ENCODE measurements at regions not wholly inside any gene's neighbourhood (a gene's known extent, or its start where the extent isn't known, plus 50 kb on each side); places are given as distances from the start of the nearest gene placed in this dataset.

DNA sequence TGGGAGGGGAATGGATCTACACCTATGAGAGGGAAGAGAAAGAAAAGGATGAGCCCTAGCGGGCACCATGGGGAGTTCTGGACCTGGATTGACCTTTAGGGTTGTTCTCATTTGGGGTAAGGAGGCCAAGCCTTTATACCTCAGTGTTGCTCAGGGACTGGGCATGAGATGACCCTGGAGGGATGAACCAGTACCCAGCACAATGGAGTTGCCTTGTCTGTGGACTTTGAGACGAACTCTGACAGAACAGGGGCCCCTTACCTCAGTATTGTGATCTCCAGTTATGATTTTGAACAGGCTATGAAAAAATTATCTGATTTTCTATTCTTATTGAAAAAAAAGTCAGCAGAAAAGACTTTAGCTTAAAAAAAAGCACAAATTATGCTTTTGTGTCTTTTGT is 88.6 kb downstream of the FOXA2 start:
- Histone ChIP-seq H3K27me3 (ENCODE audit: control insufficient read depth, insufficient read depth, low read length) (no peaks in the 10 kb centered on the region), H3K4me3 (ENCODE audit: insufficient read depth, low read depth, low read length) (no peak overlapping the region), H3K36me3 (replicated peaks; ENCODE audit: control insufficient read depth, insufficient read depth, low read length) (no peaks in the 10 kb centered on the region)
- no peak for DNase-seq

DNA sequence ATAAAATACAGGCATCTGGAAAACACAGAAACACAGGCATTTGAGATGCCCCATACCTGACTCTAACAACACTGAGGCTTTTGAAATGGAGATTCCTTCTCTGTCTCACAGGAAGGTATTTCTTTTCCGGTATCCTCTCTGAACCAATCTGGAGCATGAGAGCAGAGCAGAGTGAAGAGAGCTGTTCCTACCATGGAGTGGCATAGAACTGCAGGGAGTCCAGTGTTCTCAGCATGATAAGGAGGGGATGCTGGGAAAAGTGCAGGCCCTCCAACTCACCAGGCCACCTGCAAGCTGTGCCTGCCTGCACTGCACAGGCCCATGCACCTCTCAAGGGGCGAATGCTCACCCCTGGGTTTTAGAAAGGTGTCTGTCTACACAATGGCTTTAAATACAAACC is 89.2 kb downstream of the FOXA2 start:
- Histone ChIP-seq H3K36me3 (replicated peaks; ENCODE audit: control insufficient read depth, insufficient read depth, low read length) (no peaks in the 10 kb centered on the region), H3K4me3 (ENCODE audit: insufficient read depth, low read depth, low read length) (no peak overlapping the region), H3K27me3 (ENCODE audit: control insufficient read depth, insufficient read depth, low read length) (no peaks in the 10 kb centered on the region)
- no peak for DNase-seq

DNA sequence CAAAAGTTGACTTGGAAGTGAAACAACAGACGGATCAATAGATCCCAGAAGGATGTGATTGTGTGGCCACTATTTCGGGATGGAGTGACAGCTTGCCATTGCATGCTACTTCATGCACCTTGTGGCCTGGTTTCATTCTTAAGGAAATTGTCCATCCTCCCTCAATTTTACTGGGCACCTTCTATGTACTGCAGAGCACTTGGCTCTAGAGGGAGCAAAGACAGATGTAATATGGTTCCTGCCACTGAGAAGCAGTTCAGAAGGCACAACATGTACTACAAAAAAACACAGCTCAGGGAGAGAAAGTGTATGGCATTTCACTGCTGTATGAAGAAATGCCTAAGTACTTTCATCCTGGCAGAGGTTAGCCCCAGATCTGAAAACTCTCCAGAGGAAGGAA is 91.9 kb downstream of the FOXA2 start:
- Histone ChIP-seq H3K36me3 (replicated peaks; ENCODE audit: control insufficient read depth, insufficient read depth, low read length) (no peaks in the 10 kb centered on the region), H3K4me3 (ENCODE audit: insufficient read depth, low read depth, low read length) (no peak overlapping the region), H3K27me3 (ENCODE audit: control insufficient read depth, insufficient read depth, low read length) (no peaks in the 10 kb centered on the region)

DNA sequence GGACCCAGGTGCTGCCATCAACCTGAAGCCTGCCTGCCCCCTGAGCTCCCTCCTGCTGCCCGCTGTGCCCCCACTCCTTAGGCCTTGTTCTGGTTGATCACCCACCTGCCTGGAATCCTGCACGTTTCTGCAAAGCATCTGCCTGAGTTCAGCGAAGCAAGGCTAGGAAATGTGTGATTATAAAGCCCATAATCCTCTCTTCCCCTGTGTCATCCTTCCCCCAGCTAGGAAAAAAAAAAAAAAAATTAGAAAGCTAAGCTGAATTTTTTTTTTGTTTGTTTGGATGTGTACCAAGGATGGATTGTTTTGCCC is 93.2 kb downstream of the FOXA2 start:
- no peaks in the 10 kb centered on the region; the same call in 1 of the 2 replicates for H3K27me3 ChIP-seq (ENCODE audit: control insufficient read depth, insufficient read depth, low read length)
- no peak overlapping the region for H3K4me3 ChIP-seq (ENCODE audit: insufficient read depth, low read depth, low read length)
- no peak for DNase-seq
- H3K36me3 ChIP-seq (replicated peaks; ENCODE audit: control insufficient read depth, insufficient read depth, low read length) = no peaks in the 10 kb centered on the region

More for the DNA sequence above, 91.9 kb downstream of the FOXA2 start:
- DNase-seq = no peak

DNA sequence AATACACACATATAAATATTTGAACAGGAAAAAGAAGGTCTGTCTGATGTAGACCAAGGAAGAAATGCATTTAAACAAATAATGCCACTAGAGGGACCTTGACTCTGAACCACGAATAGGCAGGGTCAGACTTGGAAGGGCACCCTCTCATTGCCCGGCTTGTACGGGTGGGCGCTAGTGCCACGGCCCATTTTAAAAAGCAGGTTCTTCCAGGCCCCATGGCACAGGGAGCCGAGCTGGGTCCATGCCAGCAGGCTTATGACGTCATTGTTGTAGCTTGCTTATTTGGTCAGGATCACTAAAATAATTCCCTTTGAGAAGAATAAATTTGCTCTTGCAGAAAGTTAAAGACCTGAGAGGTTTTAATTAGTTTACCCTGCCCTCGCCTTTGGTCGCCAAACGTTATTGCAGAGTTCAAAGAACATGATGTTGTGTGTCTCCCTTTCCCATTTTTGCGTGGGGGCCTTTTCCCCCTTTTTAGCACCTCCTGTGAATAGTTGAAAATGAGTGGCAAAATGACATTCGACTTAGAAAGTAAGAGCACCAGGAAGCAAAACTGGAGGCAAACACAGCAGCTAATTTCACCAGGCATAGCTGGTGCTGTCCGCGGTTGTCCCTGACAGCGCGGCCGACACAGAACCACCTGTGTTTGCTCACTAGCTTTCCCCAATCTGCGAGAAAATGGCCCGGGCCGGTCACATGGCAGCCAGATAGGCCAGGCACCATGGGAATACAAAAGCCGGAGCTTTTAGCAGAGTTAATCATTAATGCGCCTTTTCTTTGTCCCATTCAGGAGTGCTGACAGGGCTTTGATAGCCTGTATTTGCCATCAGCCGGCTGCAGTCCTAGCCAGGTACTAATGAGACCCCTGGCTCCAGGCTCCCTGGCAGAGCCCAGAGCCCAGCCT is 93.8 kb downstream of the FOXA2 start:
- Histone ChIP-seq H3K27me3 (ENCODE audit: control insufficient read depth, insufficient read depth, low read length) (no peaks in the 10 kb centered on the region; the same call in 1 of the 2 replicates), H3K4me3 (ENCODE audit: insufficient read depth, low read depth, low read length) (no peak overlapping the region), H3K36me3 (replicated peaks; ENCODE audit: control insufficient read depth, insufficient read depth, low read length) (no peaks in the 10 kb centered on the region)
- peak; percentile 49 for DNase-seq

DNA sequence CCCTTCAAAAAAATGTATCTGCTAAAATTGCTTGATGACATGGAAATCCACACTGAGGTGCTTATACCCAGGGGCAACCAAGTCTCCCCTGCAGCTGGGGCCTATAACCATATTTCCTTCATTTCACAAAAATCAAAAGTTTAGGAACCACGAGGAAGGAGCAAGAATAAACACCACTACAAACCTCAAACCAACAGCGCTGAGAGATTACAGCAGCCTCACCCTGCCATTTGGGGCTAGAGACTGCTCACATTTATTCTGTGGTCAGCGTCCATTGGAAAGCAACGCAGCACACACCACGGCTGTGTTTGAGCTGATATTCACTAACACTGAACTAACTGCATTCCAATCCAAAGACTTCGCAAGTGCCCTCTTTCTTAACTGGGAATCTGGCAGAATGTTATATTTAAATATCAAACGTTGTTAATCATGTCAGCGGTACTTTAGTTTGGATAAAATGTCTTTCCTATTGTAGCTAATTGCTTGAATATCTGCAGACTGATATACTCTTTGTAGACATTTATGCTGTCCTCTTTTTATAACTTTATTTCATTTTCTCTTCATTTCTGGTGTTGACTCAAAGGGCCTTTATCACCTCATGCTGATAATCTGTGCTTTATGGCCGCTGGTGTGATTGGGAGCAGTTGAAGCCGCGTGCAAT is 94.6 kb downstream of the FOXA2 start:
- DNase-seq = no peak
- Histone ChIP-seq H3K36me3 (replicated peaks; ENCODE audit: control insufficient read depth, insufficient read depth, low read length) (no peaks in the 10 kb centered on the region), H3K27me3 (ENCODE audit: control insufficient read depth, insufficient read depth, low read length) (no peaks in the 10 kb centered on the region; the same call in 1 of the 2 replicates), H3K4me3 (ENCODE audit: insufficient read depth, low read depth, low read length) (no peak overlapping the region)

DNA sequence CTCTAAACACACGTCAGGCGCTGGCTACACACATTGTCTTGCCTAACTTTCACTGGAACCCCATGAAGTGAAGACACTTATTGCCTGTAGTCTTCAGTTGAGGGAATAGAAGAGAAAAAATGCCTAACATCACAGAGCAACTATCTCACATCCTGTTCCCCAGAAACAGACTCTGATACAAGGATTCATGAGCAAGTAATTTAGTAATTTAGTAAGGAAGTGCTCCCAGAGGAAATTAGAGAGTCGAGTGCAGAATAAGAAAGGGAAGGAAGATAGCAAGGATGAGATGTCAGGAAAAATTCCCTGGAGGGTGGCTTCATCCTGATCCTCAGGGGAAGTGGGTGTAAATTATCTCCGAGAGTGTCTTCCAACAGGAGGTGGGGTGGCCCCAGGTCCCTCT is 104.0 kb downstream of the FOXA2 start:
- Histone ChIP-seq H3K36me3 (replicated peaks; ENCODE audit: control insufficient read depth, insufficient read depth, low read length) (no peaks in the 10 kb centered on the region), H3K27me3 (ENCODE audit: control insufficient read depth, insufficient read depth, low read length) (no peaks in the 10 kb centered on the region; the same call in 1 of the 2 replicates), H3K4me3 (ENCODE audit: insufficient read depth, low read depth, low read length) (no peak overlapping the region)
- DNase-seq = no peak

DNA sequence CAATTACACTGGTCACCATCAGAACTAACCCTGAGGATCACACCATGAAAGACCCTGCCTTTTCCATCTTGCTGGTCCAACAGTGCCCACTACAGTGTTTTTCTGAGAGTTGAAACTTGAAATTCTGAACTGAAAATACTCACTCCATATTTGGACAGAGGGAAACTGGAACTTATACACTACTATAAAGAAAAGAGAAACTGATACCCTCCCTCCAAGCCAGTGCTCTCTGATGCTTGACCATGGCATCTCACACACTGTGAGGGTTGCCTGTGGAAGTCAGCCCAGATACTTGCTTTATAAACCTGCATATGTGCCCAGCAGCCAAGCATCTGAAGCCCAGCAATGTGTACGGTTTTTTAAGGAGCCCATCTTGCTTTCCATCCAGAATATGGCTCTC is 108.7 kb downstream of the FOXA2 start:
- H3K4me3 ChIP-seq (ENCODE audit: insufficient read depth, low read depth, low read length) = no peak overlapping the region
- no peaks in the 10 kb centered on the region for H3K36me3 ChIP-seq (replicated peaks; ENCODE audit: control insufficient read depth, insufficient read depth, low read length)
- no peak for DNase-seq
- no peaks in the 10 kb centered on the region for H3K27me3 ChIP-seq (ENCODE audit: control insufficient read depth, insufficient read depth, low read length)

DNA sequence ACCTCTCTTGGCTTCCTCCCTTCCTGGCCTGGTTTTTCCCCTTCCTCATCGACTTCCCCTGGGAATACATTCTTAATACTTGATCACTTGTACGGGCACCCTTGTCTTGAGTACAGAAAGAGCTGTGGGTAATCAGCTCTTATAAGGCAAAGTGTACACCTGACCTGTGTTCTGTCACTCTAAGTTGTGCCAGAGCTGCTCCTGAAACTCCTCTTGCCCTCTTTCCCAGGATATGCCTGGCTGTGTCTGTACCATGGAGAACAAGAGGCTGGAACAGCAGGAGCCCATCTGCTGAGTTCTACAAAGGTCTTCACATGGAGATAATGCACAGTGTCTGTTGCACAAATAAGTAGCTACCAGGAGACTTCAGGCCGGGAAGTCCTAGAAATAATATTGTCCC is 110.1 kb downstream of the FOXA2 start:
- Histone ChIP-seq H3K27me3 (ENCODE audit: control insufficient read depth, insufficient read depth, low read length) (no peaks in the 10 kb centered on the region), H3K4me3 (ENCODE audit: insufficient read depth, low read depth, low read length) (no peak overlapping the region)
- DNase-seq = no peak

DNA sequence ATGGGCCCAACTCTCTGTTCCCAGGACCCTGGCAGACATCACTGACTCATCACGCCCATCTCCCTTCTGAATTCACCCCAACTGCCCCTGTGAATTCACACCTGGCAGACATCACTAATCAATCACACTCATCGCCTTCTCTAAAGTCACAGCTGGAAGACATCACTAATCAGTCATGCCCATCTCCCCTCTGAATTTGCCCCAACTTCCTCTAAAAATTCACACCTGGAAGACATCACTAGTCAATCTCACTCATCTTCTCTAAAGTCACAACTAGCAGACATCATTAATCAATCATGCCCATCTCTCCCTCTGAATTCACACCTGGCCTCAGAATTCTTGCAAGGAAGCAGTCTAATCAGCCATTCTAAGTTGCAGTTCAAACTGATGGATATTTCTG is 111.1 kb downstream of the FOXA2 start:
- Histone ChIP-seq H3K27me3 (ENCODE audit: control insufficient read depth, insufficient read depth, low read length) (no peaks in the 10 kb centered on the region), H3K36me3 (replicated peaks; ENCODE audit: control insufficient read depth, insufficient read depth, low read length) (no peaks in the 10 kb centered on the region), H3K4me3 (ENCODE audit: insufficient read depth, low read depth, low read length) (no peak overlapping the region)
- no peak for DNase-seq

More for the DNA sequence above, 110.1 kb downstream of the FOXA2 start:
- H3K36me3 ChIP-seq (replicated peaks; ENCODE audit: control insufficient read depth, insufficient read depth, low read length) = no peaks in the 10 kb centered on the region

DNA sequence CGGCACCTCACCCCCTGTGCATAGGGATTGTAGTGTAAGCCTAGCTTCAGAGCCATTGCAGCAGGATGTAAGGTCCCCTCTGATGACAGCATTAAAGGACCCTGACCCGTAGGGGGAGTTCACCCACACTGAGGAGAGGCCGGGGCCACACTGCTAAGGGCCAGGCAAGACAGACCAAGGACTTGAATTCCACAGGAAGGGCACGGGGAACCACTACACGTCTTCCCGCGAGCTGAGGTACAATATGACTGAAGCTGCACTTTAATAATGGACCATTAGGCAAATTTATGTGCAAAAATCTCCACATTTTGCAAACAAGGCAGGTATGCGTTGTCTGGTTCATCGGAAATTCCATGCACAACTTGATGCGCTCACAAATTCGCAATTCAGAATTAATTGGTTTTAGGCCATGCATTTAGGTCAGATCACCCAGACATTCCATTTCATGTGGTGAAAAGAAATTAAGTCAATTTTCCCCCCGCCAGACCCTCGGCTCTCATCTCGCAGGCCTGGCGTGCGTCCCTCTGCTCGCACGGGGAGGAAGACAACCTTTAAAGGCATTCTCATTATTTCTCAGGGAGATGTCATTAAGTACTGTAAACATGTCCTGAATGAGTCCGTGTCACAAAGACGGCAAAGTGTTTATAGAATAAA is 111.8 kb downstream of the FOXA2 start:
- no peaks in the 10 kb centered on the region for H3K27me3 ChIP-seq (ENCODE audit: control insufficient read depth, insufficient read depth, low read length)
- H3K36me3 ChIP-seq (replicated peaks; ENCODE audit: control insufficient read depth, insufficient read depth, low read length) = no peaks in the 10 kb centered on the region
- DNase-seq = peak; percentile 47
- H3K4me3 ChIP-seq (ENCODE audit: insufficient read depth, low read depth, low read length) = no peak overlapping the region

DNA sequence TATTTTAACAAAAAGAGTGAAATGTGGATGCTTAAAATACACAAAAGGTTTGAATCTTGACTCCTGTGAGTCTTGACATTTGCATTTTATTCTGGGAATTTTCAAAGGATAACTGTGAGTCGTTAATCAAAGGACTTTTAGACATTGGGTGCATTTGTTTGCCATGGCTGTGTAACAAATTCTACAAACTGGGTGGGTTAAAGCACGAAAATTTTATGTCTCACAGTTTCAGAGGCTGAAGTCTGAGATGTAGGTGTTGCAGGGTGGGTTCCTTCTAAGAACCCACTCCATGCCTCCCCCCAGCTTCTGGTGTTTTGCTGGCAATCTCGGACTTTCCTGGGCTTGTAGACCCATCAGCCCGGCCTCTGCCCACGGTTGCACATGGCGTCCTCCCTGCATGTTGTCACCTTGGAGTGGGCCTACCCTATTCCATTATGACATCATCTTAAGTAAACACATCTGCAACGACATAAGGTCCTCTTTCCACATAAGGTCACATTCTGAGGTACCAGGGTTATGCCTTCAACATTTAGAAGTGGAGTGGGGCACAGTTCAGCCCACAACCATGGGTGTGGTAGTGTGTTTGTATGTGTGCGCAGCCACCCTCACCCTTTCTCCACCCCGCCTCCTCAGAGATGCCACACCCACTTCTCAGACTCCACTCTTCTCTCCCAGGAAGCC is 113.1 kb downstream of the FOXA2 start:
- H3K4me3 ChIP-seq (ENCODE audit: insufficient read depth, low read depth, low read length) = no peak overlapping the region
- H3K27me3 ChIP-seq (ENCODE audit: control insufficient read depth, insufficient read depth, low read length) = no peaks in the 10 kb centered on the region
- H3K36me3 ChIP-seq (replicated peaks; ENCODE audit: control insufficient read depth, insufficient read depth, low read length) = no peaks in the 10 kb centered on the region
- no peak for DNase-seq

DNA sequence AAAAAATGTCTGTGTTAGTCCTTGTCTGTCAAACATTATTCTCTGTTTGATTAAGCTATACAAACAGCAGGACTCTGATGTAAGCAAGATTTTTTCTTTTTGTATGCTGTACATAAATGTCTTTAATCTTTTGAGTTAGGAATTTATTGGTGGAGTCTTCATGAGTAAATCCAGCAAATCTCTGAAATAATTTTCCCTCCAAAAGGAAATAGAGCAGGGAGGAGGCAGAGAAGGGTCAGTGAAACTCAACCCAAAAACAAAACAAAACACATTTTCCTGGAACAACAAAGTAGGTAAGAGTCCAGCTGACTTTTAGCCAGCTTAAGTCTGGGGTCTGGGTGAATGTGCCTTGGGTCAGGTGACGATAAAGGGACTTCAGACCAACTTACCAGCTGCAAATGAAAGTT is 113.7 kb downstream of the FOXA2 start:
- no peak for DNase-seq
- Histone ChIP-seq H3K36me3 (replicated peaks; ENCODE audit: control insufficient read depth, insufficient read depth, low read length) (no peaks in the 10 kb centered on the region), H3K27me3 (ENCODE audit: control insufficient read depth, insufficient read depth, low read length) (peaks cover 2% of the 10 kb centered on the region; the same call in 1 of the 2 replicates), H3K4me3 (ENCODE audit: insufficient read depth, low read depth, low read length) (no peak overlapping the region)

DNA sequence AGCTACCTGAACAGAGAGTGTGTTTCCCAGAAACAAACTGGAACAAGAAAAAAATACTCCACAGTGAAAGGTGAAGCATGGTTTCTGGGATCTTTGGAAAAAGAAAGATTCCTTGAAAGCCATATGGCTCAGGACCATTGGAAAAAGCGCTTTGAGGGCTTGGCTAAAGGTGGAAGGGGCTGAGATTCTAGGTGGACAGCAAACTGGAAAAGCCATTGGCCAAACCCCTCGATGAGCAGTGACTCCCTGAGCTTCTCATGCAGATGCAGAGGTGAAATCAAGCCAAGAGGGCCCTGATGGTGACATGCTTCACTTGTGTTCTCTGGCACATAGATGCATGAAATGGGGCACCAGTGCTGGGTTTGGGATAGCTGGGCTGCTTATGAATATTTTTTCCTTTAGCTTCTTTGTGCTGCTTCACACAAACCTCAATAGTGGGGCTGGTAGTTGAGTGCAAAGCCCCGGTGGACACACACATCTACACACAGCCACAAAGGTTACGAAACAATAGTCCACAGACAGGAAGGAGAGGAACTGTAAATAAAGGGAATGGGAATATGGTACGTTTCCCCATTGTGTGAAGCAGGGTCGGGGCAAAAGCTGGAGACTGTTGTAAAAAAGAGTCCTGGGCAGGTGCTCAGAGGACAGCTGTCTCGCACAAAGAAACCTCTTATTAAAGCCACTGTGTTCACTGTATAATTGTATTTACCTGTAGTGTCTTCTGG is 117.8 kb downstream of the FOXA2 start:
- DNase-seq = no peak
- no peaks in the 10 kb centered on the region for H3K36me3 ChIP-seq (replicated peaks; ENCODE audit: control insufficient read depth, insufficient read depth, low read length)
- H3K4me3 ChIP-seq (ENCODE audit: insufficient read depth, low read depth, low read length) = no peak overlapping the region
- H3K27me3 ChIP-seq (ENCODE audit: control insufficient read depth, insufficient read depth, low read length) = peaks cover 9% of the 10 kb centered on the region
